ENCODE measurements at regions not wholly inside any gene's neighbourhood (a gene's known extent, or its start where the extent isn't known, plus 50 kb on each side); places are given as distances from the start of the nearest gene placed in this dataset.
"Not testable (repeated sequence)": the region's sequence is repeated elsewhere in the genome, so short reads cannot be mapped to it uniquely, and the experiment has no call there.

DNA sequence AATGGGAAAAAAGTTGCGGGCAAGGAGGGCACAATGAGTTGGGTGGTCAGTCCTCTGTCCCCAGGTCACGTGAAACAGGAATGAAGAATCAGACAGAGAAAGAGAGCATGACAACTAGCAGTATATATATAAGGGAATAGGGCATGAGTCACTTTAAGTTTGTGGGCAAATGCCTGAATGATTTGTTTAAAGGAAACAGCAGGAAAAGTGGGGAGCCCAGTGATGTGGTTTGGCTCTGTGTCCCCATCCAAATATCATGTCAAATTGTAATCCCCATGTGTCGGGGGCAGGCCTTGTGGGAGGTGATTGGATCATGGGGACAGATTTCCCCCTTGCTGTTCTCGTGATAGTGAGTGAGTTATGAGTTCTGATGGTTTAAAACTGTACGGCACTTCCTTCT is 195.3 kb upstream of the IGF1 start:
- Histone ChIP-seq H3K27me3 (replicated peaks) (no peaks in the 10 kb centered on the region), H3K36me3 (replicated peaks) (no peaks in the 10 kb centered on the region), H3K27ac (no peak overlapping the region), H3K4me3 (ENCODE audit: low read depth, low read length) (no peak overlapping the region)
- peak; percentile 13 for DNase-seq
- in situ Hi-C loops (cut with HindIII; ENCODE audit: low pct_ligation_motif_present, low sequenced_read_pairs) = no loop called here
- TF ChIP-seq, protein P1, sequence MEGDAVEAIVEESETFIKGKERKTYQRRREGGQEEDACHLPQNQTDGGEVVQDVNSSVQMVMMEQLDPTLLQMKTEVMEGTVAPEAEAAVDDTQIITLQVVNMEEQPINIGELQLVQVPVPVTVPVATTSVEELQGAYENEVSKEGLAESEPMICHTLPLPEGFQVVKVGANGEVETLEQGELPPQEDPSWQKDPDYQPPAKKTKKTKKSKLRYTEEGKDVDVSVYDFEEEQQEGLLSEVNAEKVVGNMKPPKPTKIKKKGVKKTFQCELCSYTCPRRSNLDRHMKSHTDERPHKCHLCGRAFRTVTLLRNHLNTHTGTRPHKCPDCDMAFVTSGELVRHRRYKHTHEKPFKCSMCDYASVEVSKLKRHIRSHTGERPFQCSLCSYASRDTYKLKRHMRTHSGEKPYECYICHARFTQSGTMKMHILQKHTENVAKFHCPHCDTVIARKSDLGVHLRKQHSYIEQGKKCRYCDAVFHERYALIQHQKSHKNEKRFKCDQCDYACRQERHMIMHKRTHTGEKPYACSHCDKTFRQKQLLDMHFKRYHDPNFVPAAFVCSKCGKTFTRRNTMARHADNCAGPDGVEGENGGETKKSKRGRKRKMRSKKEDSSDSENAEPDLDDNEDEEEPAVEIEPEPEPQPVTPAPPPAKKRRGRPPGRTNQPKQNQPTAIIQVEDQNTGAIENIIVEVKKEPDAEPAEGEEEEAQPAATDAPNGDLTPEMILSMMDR (IDR thresholded peaks at IDR 0.05; ENCODE audit: low read depth, low read length, missing control alignments) = no peak

GRCh38 chr12:102673606-102674005 is 193.2 kb upstream of the IGF1 start:
- no peak for DNase-seq
- H3K27ac ChIP-seq = no peak overlapping the region
- no peaks in the 10 kb centered on the region for H3K27me3 ChIP-seq (replicated peaks)
- no peaks in the 10 kb centered on the region for H3K36me3 ChIP-seq (replicated peaks)
- H3K4me3 ChIP-seq (ENCODE audit: low read depth, low read length) = no peak overlapping the region
- TF ChIP-seq, protein P1 (IDR thresholded peaks at IDR 0.05; ENCODE audit: low read depth, low read length, missing control alignments) = no peak
- in situ Hi-C loops (cut with HindIII; ENCODE audit: low pct_ligation_motif_present, low sequenced_read_pairs) = no loop called here

DNA sequence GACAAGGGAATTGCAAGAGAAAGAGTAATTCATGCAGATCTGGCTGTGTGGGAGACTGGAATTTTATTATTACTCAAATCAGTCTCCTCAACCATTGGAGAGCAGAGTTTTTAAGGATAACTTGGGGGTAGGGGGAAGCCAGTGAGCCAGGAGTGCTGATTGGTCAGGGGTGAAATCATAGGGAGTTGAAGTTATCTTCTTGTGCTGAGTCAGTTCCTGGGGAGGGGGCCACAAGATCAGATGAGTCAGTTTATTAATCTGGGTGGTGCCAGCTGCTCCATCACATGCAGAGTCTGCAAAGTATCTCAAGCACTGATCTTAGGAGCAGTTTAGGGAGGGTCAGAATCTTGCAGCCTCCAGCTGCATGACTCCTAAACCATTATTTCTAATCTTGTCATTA is 191.8 kb upstream of the IGF1 start:
- H3K36me3 ChIP-seq (replicated peaks); H3K27me3 ChIP-seq (replicated peaks); H3K27ac ChIP-seq; H3K4me3 ChIP-seq (ENCODE audit: low read depth, low read length); in situ Hi-C loops (cut with HindIII; ENCODE audit: low pct_ligation_motif_present, low sequenced_read_pairs): not testable (repeated sequence)
- DNase-seq = peak; percentile 50

- Histone ChIP-seq H3K27ac (no peak overlapping the region), H3K27me3 (replicated peaks) (no peaks in the 10 kb centered on the region), H3K4me3 (ENCODE audit: low read depth, low read length) (no peak overlapping the region), H3K36me3 (replicated peaks) (no peaks in the 10 kb centered on the region)
- in situ Hi-C loops (cut with HindIII; ENCODE audit: low pct_ligation_motif_present, low sequenced_read_pairs) = no loop called here
- TF ChIP-seq, protein P1 (IDR thresholded peaks at IDR 0.05; ENCODE audit: low read depth, low read length, missing control alignments) = no peak
- DNase-seq = no peak
Observed at GRCh38 chr12:102669056-102669455, 188.7 kb upstream of the IGF1 start.

DNA sequence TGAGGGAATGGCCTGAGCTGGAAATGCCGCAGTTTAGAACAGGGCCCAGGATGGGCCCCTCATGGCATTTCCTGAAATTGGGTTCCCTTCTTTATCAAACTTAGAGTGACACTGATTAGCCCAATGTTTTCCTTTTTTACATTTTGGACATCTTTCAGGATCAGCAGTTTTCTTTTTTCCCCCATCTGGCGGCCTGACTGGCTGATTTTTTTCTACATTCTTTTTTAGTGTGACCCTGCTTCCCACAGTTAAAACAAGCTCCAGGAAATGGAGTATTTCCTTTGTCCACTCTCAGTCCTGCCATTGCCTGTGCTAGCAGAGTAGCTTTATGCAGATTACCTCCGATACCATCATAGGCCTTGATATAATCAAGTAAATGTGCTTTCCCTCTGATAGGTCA is 185.8 kb upstream of the IGF1 start:
- in situ Hi-C loops (cut with HindIII; ENCODE audit: low pct_ligation_motif_present, low sequenced_read_pairs); H3K27me3 ChIP-seq (replicated peaks); H3K4me3 ChIP-seq (ENCODE audit: low read depth, low read length); H3K27ac ChIP-seq; DNase-seq; H3K36me3 ChIP-seq (replicated peaks): not testable (repeated sequence)

GRCh38 chr12:102659200-102659911 is 179.0 kb upstream of the IGF1 start:
- no peak for DNase-seq
- Histone ChIP-seq H3K27me3 (replicated peaks) (no peaks in the 10 kb centered on the region), H3K4me3 (ENCODE audit: low read depth, low read length) (no peak overlapping the region), H3K36me3 (replicated peaks) (no peaks in the 10 kb centered on the region), H3K27ac (no peak overlapping the region)
- in situ Hi-C loops (cut with HindIII; ENCODE audit: low pct_ligation_motif_present, low sequenced_read_pairs) = no loop called here
- TF ChIP-seq, protein P1 (IDR thresholded peaks at IDR 0.05; ENCODE audit: low read depth, low read length, missing control alignments) = peak; percentile 10

DNA sequence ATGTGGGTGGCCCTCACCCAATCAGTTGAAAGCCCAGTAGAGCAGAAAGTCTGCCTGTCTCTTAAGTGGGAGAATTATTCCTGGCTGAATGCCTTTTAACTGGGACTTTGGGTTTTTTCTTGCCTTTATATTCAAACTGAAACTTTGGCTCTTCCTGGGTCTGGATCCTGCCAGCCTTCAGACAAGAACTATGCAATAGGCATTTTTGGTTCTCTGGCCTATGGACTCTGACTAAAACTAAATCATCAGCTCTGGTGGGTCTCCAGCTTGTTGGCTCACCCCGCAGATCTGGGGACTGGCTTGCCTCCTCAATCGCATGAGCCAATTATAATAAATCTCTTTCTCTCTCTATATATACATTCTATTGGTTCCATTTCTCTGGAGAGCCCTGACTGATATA is 173.0 kb upstream of the IGF1 start:
- DNase-seq = no peak
- no peak overlapping the region for H3K27ac ChIP-seq
- no peaks in the 10 kb centered on the region for H3K36me3 ChIP-seq (replicated peaks)
- in situ Hi-C loops (cut with HindIII; ENCODE audit: low pct_ligation_motif_present, low sequenced_read_pairs) = no loop called here
- TF ChIP-seq, protein P1 (IDR thresholded peaks at IDR 0.05; ENCODE audit: low read depth, low read length, missing control alignments) = no peak
- no peaks in the 10 kb centered on the region for H3K27me3 ChIP-seq (replicated peaks)
- no peak overlapping the region for H3K4me3 ChIP-seq (ENCODE audit: low read depth, low read length)

All from brain microvascular endothelial cell (primary cell).